Retinal pigment epithelial cell (primary cell): ENCODE measurements at regions not wholly inside any gene's neighbourhood (a gene's known extent, or its start where the extent isn't known, plus 50 kb on each side); places are given as distances from the start of the nearest gene placed in this dataset.

Source experiments
- DNase-seq: peaks from one replicate; pipeline ENCODE4 v3.0.0-alpha.2; 2010; ENCODE audit warnings: low read depth
- H3K4me3 ChIP-seq: 2 replicates; pipeline ENCODE4 v1.5.1; 2011; ENCODE audit warnings: mild to moderate bottlenecking, low read length, control low read depth, moderate library complexity
- TF ChIP-seq, protein P1 (sequence below): conservative IDR thresholded peaks from 2 replicates; pipeline ENCODE4 v1.5.1; 2011; ENCODE audit warnings: low read depth, low read length, control low read depth, inconsistent platforms

DNA sequence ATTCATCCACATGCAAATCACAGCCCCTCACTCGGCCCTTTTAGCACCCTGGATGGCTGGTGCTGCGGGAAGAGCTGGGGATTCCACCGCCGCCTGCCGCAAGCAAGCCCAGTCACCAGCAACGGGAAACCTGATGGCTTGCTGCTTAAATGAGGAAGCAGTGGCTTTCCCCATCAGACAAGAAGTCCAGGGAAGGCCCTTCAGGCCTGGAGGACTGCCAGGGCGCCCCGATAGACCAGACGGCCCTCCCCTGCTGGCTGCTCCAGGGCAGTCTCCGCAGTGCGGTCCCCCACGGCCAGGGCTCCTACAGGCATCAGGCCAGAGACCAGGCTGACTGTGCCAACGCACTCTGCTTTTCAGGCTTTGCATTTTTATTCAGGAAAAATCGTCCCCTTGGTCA is 439.1 kb downstream of the EIPR1 start:
- TF ChIP-seq, protein P1, sequence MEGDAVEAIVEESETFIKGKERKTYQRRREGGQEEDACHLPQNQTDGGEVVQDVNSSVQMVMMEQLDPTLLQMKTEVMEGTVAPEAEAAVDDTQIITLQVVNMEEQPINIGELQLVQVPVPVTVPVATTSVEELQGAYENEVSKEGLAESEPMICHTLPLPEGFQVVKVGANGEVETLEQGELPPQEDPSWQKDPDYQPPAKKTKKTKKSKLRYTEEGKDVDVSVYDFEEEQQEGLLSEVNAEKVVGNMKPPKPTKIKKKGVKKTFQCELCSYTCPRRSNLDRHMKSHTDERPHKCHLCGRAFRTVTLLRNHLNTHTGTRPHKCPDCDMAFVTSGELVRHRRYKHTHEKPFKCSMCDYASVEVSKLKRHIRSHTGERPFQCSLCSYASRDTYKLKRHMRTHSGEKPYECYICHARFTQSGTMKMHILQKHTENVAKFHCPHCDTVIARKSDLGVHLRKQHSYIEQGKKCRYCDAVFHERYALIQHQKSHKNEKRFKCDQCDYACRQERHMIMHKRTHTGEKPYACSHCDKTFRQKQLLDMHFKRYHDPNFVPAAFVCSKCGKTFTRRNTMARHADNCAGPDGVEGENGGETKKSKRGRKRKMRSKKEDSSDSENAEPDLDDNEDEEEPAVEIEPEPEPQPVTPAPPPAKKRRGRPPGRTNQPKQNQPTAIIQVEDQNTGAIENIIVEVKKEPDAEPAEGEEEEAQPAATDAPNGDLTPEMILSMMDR = no peak
- no peak overlapping the region for H3K4me3 ChIP-seq
- no peak for DNase-seq

DNA sequence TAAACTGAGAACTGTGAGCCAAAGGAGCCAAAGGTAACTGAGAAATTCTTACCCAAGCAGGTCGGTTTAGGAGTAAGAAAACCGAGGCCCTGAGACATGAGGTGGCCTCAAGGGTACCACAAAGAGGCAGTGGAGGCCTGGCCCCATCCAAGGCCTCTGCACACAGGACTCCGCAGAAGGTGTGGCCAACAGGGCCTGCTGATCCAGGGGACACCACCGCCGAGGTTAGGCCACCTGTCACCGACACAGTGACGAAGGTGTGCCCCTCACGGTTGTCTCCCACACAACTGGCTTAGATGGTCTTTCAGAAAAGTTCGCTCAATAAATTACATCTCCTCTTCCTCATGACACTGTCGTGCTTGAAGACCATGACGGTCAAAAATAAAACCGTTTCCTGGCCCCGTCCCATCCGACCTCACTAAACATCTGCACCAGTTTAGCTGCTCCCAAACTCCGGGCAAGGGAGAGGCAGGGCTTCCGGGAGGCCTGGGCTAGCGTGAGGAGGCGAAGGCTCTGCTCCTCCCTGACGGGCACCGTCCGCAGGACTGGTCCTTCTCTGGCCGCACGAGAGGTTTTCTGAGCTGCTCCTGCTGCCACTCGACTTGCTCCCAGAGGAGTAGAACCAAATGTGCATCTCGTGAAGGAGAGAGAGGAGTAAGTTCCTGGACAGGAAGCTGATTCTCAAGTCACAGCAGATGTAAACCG is 442.0 kb downstream of the EIPR1 start:
- no peak overlapping the region for H3K4me3 ChIP-seq
- DNase-seq = no peak
- TF ChIP-seq, protein P1 = no peak

DNA sequence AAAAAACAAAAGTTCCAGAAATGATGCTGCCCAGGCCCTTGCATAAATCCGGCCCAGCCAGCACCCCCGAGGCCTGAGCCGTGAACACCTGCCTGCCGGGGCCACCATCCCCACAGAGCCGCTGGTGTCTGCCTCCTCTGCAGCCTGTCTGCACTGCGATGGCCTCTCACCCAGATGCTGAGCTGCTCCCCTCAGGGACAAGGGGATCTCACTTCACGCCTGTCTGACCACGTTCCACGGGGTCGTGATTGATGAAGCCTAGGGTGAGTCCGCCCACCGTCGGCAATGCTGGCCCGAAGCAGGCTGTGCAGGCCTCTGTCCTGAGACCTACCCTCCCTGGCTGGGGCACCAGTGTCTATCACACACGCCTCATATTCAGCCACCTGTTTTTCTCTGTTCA is 444.2 kb downstream of the EIPR1 start:
- DNase-seq = no peak
- H3K4me3 ChIP-seq = no peak overlapping the region
- TF ChIP-seq, protein P1 = no peak

DNA sequence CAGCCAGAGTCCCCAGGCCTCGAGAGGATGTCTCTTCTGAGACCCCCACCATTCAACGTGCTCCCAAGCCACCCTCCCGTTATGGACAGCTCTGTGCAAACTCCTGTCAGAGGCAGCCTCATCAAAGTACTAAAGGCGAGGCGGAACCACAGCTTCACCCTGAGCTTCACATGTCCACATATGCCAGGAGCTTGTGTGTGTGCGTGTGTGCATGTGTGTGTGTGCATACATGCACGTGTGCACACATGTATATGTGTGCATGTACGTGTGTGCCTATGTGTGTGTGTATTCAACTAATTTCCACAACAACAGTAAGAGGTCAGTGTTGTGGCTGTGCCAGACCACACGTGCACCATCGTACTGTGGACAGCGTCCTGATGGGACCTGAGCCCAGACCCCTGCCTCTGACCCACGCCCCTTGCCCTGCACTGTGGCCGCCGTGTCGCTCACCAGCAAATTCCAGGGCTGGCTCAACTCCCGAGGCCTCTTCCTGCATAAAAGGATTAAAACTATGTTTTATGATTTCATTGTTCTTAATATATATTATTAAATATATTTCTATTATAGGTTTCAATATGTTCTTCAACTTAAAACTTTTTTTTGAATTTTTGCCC is 444.8 kb downstream of the EIPR1 start:
- no peak for DNase-seq
- TF ChIP-seq, protein P1 = no peak

DNA sequence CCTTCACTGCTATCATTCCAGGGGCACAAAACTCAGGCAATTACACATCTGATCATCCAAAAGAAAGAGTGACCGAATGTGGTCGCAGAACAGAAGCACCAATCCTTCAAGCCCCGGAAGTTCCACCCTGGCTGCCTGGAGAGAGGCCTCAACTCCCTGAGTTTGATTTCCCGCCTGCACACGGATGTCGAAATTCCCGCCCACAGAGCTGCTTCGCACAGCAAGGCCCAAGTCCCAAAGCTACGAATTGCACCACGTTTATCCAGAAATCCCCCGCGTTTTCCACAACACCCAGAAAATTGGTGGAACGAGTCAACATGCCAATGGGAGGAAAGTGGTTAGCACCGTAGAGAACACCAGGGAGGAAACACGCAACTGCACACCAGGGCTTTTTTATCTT is 445.4 kb downstream of the EIPR1 start:
- H3K4me3 ChIP-seq = no peak overlapping the region
- DNase-seq = no peak
- TF ChIP-seq, protein P1 = no peak

More for the DNA sequence above, 444.8 kb downstream of the EIPR1 start:
- no peak overlapping the region for H3K4me3 ChIP-seq

DNA sequence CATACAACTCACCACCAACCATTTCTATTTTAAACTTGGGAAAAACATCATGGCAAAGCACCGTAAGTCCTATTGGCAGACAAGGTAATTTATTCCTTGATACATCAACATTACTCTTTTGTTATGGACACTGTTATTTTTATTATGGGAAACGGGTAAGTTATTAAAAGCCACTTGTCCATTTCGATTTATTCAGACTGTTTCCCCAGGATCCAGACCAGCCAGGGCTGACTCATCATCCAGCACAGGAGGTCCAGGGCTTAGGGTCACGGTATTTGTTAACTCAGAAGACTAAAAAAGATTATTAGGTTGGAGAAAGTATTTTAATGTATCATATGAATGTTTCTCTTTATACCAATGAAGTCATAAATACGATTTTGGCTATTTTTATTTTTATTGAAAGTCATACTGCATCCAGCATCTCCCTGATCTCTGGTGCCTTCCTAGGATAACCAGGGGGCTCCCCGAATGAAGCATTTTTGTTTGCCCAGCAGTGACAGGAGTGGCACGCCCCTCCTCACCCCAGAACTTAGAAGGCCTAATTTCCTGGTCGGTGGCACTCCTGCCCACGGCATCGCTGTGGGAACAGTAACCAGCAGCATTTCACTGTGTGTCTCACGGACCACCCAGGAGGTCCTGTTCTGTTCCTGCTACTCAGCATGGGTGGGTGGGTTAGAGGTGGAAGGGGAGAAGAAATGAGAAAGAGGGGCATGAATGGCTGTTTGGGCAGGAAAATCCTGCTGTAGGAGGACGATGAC is 446.1 kb downstream of the EIPR1 start:
- no peak overlapping the region for H3K4me3 ChIP-seq
- TF ChIP-seq, protein P1 = no peak
- DNase-seq = no peak

DNA sequence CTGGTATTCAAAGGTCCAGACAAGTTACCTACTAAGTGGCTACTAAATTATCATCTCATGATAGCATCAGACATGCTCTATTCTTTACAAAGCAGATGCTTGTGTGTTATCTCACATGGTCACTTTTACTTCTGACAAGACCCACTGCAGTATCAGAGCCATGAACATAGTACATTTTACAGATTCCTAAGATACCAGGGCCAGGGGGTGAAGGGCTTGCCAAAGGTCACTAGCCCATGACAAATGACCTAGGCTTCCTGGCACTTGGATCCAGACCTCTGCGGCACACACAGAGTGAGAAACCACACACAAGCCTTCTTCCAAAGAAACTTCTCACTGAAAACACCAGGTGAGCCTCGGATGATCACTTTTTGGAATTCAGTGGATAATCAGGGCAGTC is 446.8 kb downstream of the EIPR1 start:
- TF ChIP-seq, protein P1 = no peak
- no peak for DNase-seq
- H3K4me3 ChIP-seq = no peak overlapping the region
